Mammary epithelial cell (primary cell): ENCODE measurements at regions not wholly inside any gene's neighbourhood (a gene's known extent, or its start where the extent isn't known, plus 50 kb on each side); places are given as distances from the start of the nearest gene placed in this dataset.

ENCODE experiments used
- EZH2 ChIP-seq: IDR thresholded peaks from 2 replicates; pipeline ENCODE4 v1.6.1; 2012; ENCODE audit warnings: low read length, inconsistent platforms, borderline replicate concordance
- TF ChIP-seq, protein P1 (sequence below), 2 donors: IDR thresholded peaks in 1 of 2; conservative IDR thresholded peaks in 1 of 2; 2 replicates each; pipeline ENCODE4 v1.5.1; 2011 to 2012; ENCODE audit warnings: inconsistent platforms in 2 of 2, low read length in 2 of 2, mild to moderate bottlenecking in 2 of 2, control low read depth in 1 of 2, low read depth in 1 of 2; ENCODE audit not compliant: insufficient read depth in 1 of 2; ENCODE audit errors: extremely low read depth in 1 of 2

DNA sequence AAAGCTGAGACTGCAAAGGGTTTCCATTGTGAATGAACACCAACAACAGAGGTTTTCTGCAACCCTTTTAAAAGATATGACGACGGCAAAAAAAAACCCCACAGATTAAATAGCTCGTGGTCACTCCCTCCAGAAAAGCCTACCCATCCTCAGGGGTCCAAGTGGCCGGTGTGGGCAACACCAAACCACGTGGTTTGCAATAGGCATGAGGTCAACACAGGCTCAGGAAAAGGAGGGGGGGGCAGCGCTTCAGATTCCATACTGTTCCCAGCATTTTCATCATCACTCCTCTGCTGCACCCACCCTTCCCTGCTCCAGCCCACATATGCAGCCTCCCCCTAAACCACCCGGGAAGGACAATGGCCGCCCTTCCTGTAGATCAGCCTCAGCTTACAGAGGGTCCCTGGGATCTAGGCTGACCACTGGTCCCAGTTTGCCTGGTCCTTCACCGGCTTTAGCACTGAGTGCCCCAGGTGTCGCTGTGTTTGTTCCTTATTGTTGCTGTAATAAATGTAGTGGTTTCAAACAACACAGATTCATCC is 122.8 kb upstream of the PHACTR3 start:
- TF ChIP-seq EZH2 = no peak
- TF ChIP-seq, protein P1, sequence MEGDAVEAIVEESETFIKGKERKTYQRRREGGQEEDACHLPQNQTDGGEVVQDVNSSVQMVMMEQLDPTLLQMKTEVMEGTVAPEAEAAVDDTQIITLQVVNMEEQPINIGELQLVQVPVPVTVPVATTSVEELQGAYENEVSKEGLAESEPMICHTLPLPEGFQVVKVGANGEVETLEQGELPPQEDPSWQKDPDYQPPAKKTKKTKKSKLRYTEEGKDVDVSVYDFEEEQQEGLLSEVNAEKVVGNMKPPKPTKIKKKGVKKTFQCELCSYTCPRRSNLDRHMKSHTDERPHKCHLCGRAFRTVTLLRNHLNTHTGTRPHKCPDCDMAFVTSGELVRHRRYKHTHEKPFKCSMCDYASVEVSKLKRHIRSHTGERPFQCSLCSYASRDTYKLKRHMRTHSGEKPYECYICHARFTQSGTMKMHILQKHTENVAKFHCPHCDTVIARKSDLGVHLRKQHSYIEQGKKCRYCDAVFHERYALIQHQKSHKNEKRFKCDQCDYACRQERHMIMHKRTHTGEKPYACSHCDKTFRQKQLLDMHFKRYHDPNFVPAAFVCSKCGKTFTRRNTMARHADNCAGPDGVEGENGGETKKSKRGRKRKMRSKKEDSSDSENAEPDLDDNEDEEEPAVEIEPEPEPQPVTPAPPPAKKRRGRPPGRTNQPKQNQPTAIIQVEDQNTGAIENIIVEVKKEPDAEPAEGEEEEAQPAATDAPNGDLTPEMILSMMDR (conservative IDR thresholded peaks at IDR 0.05 in 1 of 2, IDR thresholded peaks at IDR 0.05 in 1 of 2; ENCODE audit: extremely low read depth in 1 of 2, insufficient read depth in 1 of 2, low read depth in 1 of 2, low read length in 2 of 2) = no peak
